Left ventricle myocardium inferior (tissue), 1 donor: ENCODE measurements at regions not wholly inside any gene's neighbourhood (a gene's known extent, or its start where the extent isn't known, plus 50 kb on each side); places are given as distances from the start of the nearest gene placed in this dataset.

ENCODE experiments used
- DNase-seq: peaks from one replicate; pipeline ENCODE4 v3.0.0-alpha.2; 2020
- H3K27ac ChIP-seq: fragments of 200-600 bp; replicated peaks from 2 replicates; pipeline ENCODE4 v1.8.0; 2021
- H3K27me3 ChIP-seq: fragments of 200-600 bp; 2 replicates; pipeline ENCODE4 v1.8.0; 2021; ENCODE audit warnings: low read depth
- H3K36me3 ChIP-seq: fragments of 200-600 bp; 2 replicates; pipeline ENCODE4 v1.8.0; 2021
- H3K4me1 ChIP-seq: fragments of 200-600 bp; 2 replicates; pipeline ENCODE4 v1.8.0; 2021
- H3K4me3 ChIP-seq: fragments of 200-600 bp; 2 replicates; pipeline ENCODE4 v1.8.0; 2021; ENCODE audit warnings: mild to moderate bottlenecking, moderate library complexity
- H3K9me3 ChIP-seq: fragments of 200-600 bp; replicated peaks from 2 replicates; pipeline ENCODE4 v1.8.0; 2021
- CTCF ChIP-seq: fragments of 200-600 bp; IDR thresholded peaks from 2 replicates; pipeline ENCODE4 v1.8.0; 2021; ENCODE audit warnings: antibody characterized with exemption, mild to moderate bottlenecking, borderline replicate concordance
- intact Hi-C: fragments of 100-400 bp; cut with micrococcal nuclease; formaldehyde crosslinking; loops from one replicate; pipeline ENCODE4 v1.11.0; 2022
- donor health status: DM: no; HTN: yes; CAD: no; lungs with severe emphysema.

- peak; percentile 47 for DNase-seq
- H3K4me3 ChIP-seq, result no peak overlapping the region
- H3K4me1 ChIP-seq, result peaks cover 13% of the 10 kb centered on the region
- H3K27ac ChIP-seq, result no peak overlapping the region
- no peaks in the 10 kb centered on the region for H3K9me3 ChIP-seq
- no peak for TF ChIP-seq CTCF
- intact Hi-C loops, result no loop called here
- H3K36me3 ChIP-seq, result no peaks in the 10 kb centered on the region
- no peaks in the 10 kb centered on the region for H3K27me3 ChIP-seq
Observed at GRCh38 chr17:72175787-72176515, 55.1 kb downstream of the SOX9 start.

- no peaks in the 10 kb centered on the region for H3K27me3 ChIP-seq
Observed at GRCh38 chr17:72176516-72176851, 55.7 kb downstream of the SOX9 start.

GRCh38 chr17:72176951-72177660 is 56.3 kb downstream of the SOX9 start:
- DNase-seq, result no peak
- Histone ChIP-seq H3K27ac (no peak overlapping the region), H3K27me3 (no peaks in the 10 kb centered on the region), H3K9me3 (no peaks in the 10 kb centered on the region), H3K36me3 (no peaks in the 10 kb centered on the region), H3K4me3 (no peak overlapping the region), H3K4me1 (peaks cover 2% of the 10 kb centered on the region)
- intact Hi-C loops, result no loop called here
- no peak for TF ChIP-seq CTCF

More at GRCh38 chr17:72176516-72176851, 55.7 kb downstream of the SOX9 start:
- peaks cover 7% of the 10 kb centered on the region for H3K4me1 ChIP-seq
- intact Hi-C loops, result no loop called here
- no peaks in the 10 kb centered on the region for H3K9me3 ChIP-seq
- no peaks in the 10 kb centered on the region for H3K36me3 ChIP-seq
- H3K4me3 ChIP-seq, result no peak overlapping the region
- H3K27ac ChIP-seq, result no peak overlapping the region
- TF ChIP-seq CTCF, result no peak
- DNase-seq, result no peak

GRCh38 chr17:72177738-72178137 is 56.9 kb downstream of the SOX9 start:
- H3K27me3 ChIP-seq, result no peaks in the 10 kb centered on the region
- no peaks in the 10 kb centered on the region for H3K4me1 ChIP-seq
- no peak overlapping the region for H3K4me3 ChIP-seq
- H3K36me3 ChIP-seq, result no peaks in the 10 kb centered on the region
- intact Hi-C loops, result no loop called here
- DNase-seq, result no peak
- H3K9me3 ChIP-seq, result no peaks in the 10 kb centered on the region
- H3K27ac ChIP-seq, result no peak overlapping the region
- TF ChIP-seq CTCF, result no peak

GRCh38 chr17:72182371-72182873 is 61.6 kb downstream of the SOX9 start:
- Histone ChIP-seq H3K4me1 (no peaks in the 10 kb centered on the region), H3K4me3 (no peak overlapping the region), H3K36me3 (no peaks in the 10 kb centered on the region), H3K27ac (no peak overlapping the region), H3K27me3 (peaks cover 5% of the 10 kb centered on the region), H3K9me3 (no peaks in the 10 kb centered on the region)
- no peak for TF ChIP-seq CTCF
- intact Hi-C loops, result no loop called here
- no peak for DNase-seq
